WTC11 (cell line): ENCODE measurements at regions not wholly inside any gene's neighbourhood (a gene's known extent, or its start where the extent isn't known, plus 50 kb on each side); places are given as distances from the start of the nearest gene placed in this dataset.

Experiments used
- ATAC-seq: fragments of 200-7000 bp; cut with Tn5 transposase; 2 replicates; pipeline ENCODE4 v1.10.0; 2021; ENCODE audit warnings: mild to moderate bottlenecking, moderate library complexity
- CTCF ChIA-PET: fragments of 300-600 bp; sonication (Branson Sonifier 250); formaldehyde crosslinking; loops from one replicate; lab custom pipeline; 2021; ENCODE audit warnings: antibody characterized with exemption; lab: Charles Lee
- POLR2A ChIA-PET: fragments of 350-600 bp; sonication (Branson Sonifier 250); formaldehyde crosslinking; loops from one replicate; lab custom pipeline; 2021; ENCODE audit warnings: antibody characterized with exemption; lab: Charles Lee
- DNase-seq: peaks from one replicate; pipeline ENCODE4 v3.0.0; 2021; ENCODE audit warnings: low spot score
- H3K27ac Mint-ChIP-seq: 2 replicates; pipeline ENCODE4 v1.8.0; 2021; ENCODE audit warnings: mixed read lengths
- H3K27me3 Mint-ChIP-seq: 2 replicates; pipeline ENCODE4 v1.8.0; 2021; ENCODE audit warnings: low read depth, mild to moderate bottlenecking, moderate library complexity, mixed read lengths
- H3K36me3 Mint-ChIP-seq: 2 replicates; pipeline ENCODE4 v1.8.0; 2021; ENCODE audit warnings: mixed read lengths
- H3K4me1 Mint-ChIP-seq: 2 replicates; pipeline ENCODE4 v1.8.0; 2022; ENCODE audit warnings: mixed read lengths
- H3K4me3 Mint-ChIP-seq: 2 replicates; pipeline ENCODE4 v1.8.0; 2021; ENCODE audit warnings: mild to moderate bottlenecking, moderate library complexity, mixed read lengths
- H3K9me3 Mint-ChIP-seq: 2 replicates; pipeline ENCODE4 v1.8.0; 2021; ENCODE audit warnings: mixed read lengths
- CREM ChIP-seq: sonication (generic); formaldehyde crosslinking; IDR thresholded peaks from 2 replicates; pipeline ENCODE4 v1.8.1; 2022; ENCODE audit warnings: mild to moderate bottlenecking, missing genetic modification reagents, moderate library complexity
- ETV6 ChIP-seq: sonication (generic); formaldehyde crosslinking; IDR thresholded peaks from 2 replicates; pipeline ENCODE4 v1.8.1; 2022; ENCODE audit warnings: mild to moderate bottlenecking, missing genetic modification reagents
- FOXP1 ChIP-seq: sonication (generic); formaldehyde crosslinking; IDR thresholded peaks from 2 replicates; pipeline ENCODE4 v1.8.0; 2022; ENCODE audit warnings: missing genetic modification reagents, mild to moderate bottlenecking, moderate library complexity, borderline replicate concordance
- GTF2I ChIP-seq: fragments of 250-450 bp; sonication (Bioruptor Pico); conservative IDR thresholded peaks from 2 replicates; pipeline ENCODE4 v1.4.0; 2021; ENCODE audit warnings: mild to moderate bottlenecking
- JAZF1 ChIP-seq: fragments of 250-450 bp; sonication (Bioruptor Pico); IDR thresholded peaks from 2 replicates; pipeline ENCODE4 v1.9.0; 2021; ENCODE audit warnings: moderate library complexity, mild to moderate bottlenecking, inconsistent platforms
- MYBL2 ChIP-seq: sonication (generic); formaldehyde crosslinking; IDR thresholded peaks from 2 replicates; pipeline ENCODE4 v1.8.1; 2023; ENCODE audit warnings: mild to moderate bottlenecking, moderate library complexity, missing genetic modification reagents
- NR2C2 ChIP-seq: sonication (generic); formaldehyde crosslinking; IDR thresholded peaks from 2 replicates; pipeline ENCODE4 v1.8.0; 2022; ENCODE audit warnings: mild to moderate bottlenecking, missing genetic modification reagents
- ZBTB21 ChIP-seq: sonication (generic); formaldehyde crosslinking; IDR thresholded peaks from 2 replicates; pipeline ENCODE4 v1.8.1; 2023; ENCODE audit warnings: mild to moderate bottlenecking, missing genetic modification reagents, borderline replicate concordance
- ZNF416 ChIP-seq: fragments of 250-450 bp; sonication (Bioruptor Pico); IDR thresholded peaks from 2 replicates; pipeline ENCODE4 v1.9.0; 2021; ENCODE audit warnings: mild to moderate bottlenecking, inconsistent platforms
- TF ChIP-seq, protein P1 (sequence below): sonication (generic); formaldehyde crosslinking; IDR thresholded peaks from 2 replicates; pipeline ENCODE4 v1.8.0; 2023; ENCODE audit warnings: missing genetic modification reagents, mild to moderate bottlenecking, borderline replicate concordance
- TF ChIP-seq, protein P2 (sequence below): sonication (generic); formaldehyde crosslinking; IDR thresholded peaks from 2 replicates; pipeline ENCODE4 v1.8.1; 2023; ENCODE audit warnings: mild to moderate bottlenecking, missing genetic modification reagents, moderate library complexity
- TF ChIP-seq, protein P3 (sequence below): sonication (generic); formaldehyde crosslinking; IDR thresholded peaks from 2 replicates; pipeline ENCODE4 v1.8.0; 2023; ENCODE audit warnings: missing genetic modification reagents
- TF ChIP-seq, protein P4 (sequence below): sonication (generic); formaldehyde crosslinking; IDR thresholded peaks from 2 replicates; pipeline ENCODE4 v1.8.0; 2023; ENCODE audit warnings: mild to moderate bottlenecking, missing genetic modification reagents
- TF ChIP-seq, protein P5 (sequence below): sonication (generic); formaldehyde crosslinking; IDR thresholded peaks from 2 replicates; pipeline ENCODE4 v1.8.1; 2022; ENCODE audit warnings: low read depth, missing genetic modification reagents, borderline replicate concordance
- TF ChIP-seq, protein P6 (sequence below): fragments of 250-450 bp; sonication (Bioruptor Pico); IDR thresholded peaks from 2 replicates; pipeline ENCODE4 v1.9.0; 2021; ENCODE audit warnings: mild to moderate bottlenecking, borderline replicate concordance

DNA sequence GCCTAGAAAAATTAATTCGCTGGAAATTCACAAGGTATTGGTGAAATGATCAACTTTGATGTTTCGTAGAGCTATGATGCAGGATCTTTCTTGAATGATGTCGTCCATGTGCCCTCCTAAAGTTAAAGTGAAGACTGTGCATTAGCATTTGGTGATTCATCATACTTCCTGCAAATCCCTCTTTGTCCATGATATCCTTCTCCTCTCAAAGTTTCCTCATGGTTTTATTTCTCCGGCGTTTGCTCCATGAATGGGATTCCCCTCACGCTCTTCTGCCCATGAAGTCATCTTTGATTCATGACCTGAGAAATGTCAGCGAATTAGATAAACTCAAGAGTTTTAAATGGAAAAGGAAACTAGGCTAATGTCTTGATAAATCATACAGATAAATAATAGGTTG, 372.7 kb downstream of the PSAT1 start (continued):
- TF ChIP-seq ZBTB21 (CRISPR knock-in tag): no peak
- TF ChIP-seq, protein P1, sequence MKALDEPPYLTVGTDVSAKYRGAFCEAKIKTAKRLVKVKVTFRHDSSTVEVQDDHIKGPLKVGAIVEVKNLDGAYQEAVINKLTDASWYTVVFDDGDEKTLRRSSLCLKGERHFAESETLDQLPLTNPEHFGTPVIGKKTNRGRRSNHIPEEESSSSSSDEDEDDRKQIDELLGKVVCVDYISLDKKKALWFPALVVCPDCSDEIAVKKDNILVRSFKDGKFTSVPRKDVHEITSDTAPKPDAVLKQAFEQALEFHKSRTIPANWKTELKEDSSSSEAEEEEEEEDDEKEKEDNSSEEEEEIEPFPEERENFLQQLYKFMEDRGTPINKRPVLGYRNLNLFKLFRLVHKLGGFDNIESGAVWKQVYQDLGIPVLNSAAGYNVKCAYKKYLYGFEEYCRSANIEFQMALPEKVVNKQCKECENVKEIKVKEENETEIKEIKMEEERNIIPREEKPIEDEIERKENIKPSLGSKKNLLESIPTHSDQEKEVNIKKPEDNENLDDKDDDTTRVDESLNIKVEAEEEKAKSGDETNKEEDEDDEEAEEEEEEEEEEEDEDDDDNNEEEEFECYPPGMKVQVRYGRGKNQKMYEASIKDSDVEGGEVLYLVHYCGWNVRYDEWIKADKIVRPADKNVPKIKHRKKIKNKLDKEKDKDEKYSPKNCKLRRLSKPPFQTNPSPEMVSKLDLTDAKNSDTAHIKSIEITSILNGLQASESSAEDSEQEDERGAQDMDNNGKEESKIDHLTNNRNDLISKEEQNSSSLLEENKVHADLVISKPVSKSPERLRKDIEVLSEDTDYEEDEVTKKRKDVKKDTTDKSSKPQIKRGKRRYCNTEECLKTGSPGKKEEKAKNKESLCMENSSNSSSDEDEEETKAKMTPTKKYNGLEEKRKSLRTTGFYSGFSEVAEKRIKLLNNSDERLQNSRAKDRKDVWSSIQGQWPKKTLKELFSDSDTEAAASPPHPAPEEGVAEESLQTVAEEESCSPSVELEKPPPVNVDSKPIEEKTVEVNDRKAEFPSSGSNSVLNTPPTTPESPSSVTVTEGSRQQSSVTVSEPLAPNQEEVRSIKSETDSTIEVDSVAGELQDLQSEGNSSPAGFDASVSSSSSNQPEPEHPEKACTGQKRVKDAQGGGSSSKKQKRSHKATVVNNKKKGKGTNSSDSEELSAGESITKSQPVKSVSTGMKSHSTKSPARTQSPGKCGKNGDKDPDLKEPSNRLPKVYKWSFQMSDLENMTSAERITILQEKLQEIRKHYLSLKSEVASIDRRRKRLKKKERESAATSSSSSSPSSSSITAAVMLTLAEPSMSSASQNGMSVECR (CRISPR knock-in tag): no peak
- no peak for TF ChIP-seq JAZF1 (CRISPR knock-in tag)

DNA sequence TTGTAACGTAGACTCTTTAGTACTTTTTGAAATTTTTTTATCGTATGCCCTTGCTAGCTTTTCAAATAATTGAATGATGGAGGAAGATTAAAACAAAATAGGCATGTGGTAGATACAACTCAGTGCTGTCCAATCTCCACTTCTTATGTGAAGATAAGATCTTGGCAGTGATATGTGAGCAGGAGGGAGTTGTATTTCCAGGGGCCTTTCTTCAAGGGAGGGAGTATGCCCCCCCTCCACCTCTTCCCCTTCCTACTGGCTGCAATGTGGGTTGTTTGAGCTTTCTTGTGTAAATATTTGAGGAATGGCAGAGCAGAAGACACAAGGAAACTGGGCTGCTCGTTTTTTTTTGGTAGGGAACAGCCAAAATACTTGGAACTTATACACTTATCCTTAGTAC, 374.9 kb downstream of the PSAT1 start:
- ChIA-PET CTCF (interaction anchor here (1.6 kb wide), 1 partner anchor 33 kb away, joined by 5 read pairs; no protein-coding TSS in a partner anchor), POLR2A (no interaction called here)
- no peak overlapping the region for H3K27ac Mint-ChIP-seq
- DNase-seq (no peak), ATAC-seq (no peak)
- H3K9me3 Mint-ChIP-seq: no peaks in the 10 kb centered on the region
- no peaks in the 10 kb centered on the region for H3K36me3 Mint-ChIP-seq
- H3K27me3 Mint-ChIP-seq: no peaks in the 10 kb centered on the region
- no peak overlapping the region for H3K4me3 Mint-ChIP-seq
- TF ChIP-seq, protein P2, sequence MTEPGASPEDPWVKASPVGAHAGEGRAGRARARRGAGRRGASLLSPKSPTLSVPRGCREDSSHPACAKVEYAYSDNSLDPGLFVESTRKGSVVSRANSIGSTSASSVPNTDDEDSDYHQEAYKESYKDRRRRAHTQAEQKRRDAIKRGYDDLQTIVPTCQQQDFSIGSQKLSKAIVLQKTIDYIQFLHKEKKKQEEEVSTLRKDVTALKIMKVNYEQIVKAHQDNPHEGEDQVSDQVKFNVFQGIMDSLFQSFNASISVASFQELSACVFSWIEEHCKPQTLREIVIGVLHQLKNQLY (CRISPR knock-in tag): no peak
- TF ChIP-seq, protein P3, sequence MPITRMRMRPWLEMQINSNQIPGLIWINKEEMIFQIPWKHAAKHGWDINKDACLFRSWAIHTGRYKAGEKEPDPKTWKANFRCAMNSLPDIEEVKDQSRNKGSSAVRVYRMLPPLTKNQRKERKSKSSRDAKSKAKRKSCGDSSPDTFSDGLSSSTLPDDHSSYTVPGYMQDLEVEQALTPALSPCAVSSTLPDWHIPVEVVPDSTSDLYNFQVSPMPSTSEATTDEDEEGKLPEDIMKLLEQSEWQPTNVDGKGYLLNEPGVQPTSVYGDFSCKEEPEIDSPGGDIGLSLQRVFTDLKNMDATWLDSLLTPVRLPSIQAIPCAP: no peak
- TF ChIP-seq, protein P4, sequence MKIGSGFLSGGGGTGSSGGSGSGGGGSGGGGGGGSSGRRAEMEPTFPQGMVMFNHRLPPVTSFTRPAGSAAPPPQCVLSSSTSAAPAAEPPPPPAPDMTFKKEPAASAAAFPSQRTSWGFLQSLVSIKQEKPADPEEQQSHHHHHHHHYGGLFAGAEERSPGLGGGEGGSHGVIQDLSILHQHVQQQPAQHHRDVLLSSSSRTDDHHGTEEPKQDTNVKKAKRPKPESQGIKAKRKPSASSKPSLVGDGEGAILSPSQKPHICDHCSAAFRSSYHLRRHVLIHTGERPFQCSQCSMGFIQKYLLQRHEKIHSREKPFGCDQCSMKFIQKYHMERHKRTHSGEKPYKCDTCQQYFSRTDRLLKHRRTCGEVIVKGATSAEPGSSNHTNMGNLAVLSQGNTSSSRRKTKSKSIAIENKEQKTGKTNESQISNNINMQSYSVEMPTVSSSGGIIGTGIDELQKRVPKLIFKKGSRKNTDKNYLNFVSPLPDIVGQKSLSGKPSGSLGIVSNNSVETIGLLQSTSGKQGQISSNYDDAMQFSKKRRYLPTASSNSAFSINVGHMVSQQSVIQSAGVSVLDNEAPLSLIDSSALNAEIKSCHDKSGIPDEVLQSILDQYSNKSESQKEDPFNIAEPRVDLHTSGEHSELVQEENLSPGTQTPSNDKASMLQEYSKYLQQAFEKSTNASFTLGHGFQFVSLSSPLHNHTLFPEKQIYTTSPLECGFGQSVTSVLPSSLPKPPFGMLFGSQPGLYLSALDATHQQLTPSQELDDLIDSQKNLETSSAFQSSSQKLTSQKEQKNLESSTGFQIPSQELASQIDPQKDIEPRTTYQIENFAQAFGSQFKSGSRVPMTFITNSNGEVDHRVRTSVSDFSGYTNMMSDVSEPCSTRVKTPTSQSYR (CRISPR knock-in tag): no peak
- peaks cover 7% of the 10 kb centered on the region for H3K4me1 Mint-ChIP-seq

DNA sequence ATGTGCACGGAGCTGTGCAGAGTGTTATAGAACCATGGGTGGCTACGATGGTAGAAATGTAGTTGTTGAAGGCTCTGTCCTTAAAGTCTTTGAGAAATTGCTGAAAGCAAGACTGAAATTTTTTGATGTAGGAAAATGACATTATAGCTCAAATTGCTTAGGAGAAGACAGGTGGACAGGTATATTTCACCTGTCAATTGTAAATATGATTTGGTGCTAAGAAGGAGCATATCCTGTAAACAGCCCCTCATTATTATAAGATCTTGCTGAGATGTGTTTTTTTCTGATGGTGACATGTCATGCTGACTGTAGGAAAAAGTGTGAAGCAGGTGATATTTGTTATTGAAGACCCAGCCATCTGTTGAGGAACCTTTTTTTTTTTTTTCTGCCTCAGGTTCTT, 377.9 kb downstream of the PSAT1 start:
- ATAC-seq (no peak), DNase-seq (no peak)
- TF ChIP-seq MYBL2 (CRISPR knock-in tag): no peak
- Mint-ChIP-seq H3K27ac (no peak overlapping the region), H3K9me3 (no peaks in the 10 kb centered on the region), H3K4me3 (no peak overlapping the region), H3K4me1 (peaks cover 8% of the 10 kb centered on the region), H3K36me3 (no peaks in the 10 kb centered on the region), H3K27me3 (no peaks in the 10 kb centered on the region)
- POLR2A ChIA-PET: interaction anchor here (1.2 kb wide), 1 partner anchor 12 kb away, joined by 4 read pairs; no protein-coding TSS in a partner anchor
- CTCF ChIA-PET: no interaction called here

DNA sequence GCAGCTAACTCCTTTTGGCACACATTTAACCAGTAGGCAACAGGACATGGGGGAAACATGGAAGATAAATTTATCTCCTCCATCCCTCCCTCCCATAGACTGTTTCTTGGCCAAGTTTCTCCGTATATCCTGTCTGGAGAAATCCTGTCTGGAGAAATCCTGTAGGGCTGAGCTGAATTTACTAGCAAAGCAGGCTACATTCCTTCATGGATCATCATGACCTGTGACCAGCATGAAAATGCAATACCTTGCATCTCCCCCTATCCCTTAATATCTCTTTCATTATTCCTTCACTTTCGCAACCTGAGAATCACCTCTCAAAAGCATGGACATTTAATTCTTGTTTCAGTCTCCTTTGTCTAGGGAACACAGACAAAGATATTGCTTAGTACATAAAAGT, 379.1 kb downstream of the PSAT1 start:
- POLR2A ChIA-PET: no interaction called here
- no peak for ATAC-seq
- no peaks in the 10 kb centered on the region for H3K9me3 Mint-ChIP-seq
- H3K36me3 Mint-ChIP-seq: no peaks in the 10 kb centered on the region
- peaks cover 14% of the 10 kb centered on the region for H3K4me1 Mint-ChIP-seq
- DNase-seq: no peak
- CTCF ChIA-PET: no interaction called here
- no peak overlapping the region for H3K4me3 Mint-ChIP-seq
- H3K27ac Mint-ChIP-seq: no peak overlapping the region
- no peaks in the 10 kb centered on the region for H3K27me3 Mint-ChIP-seq
- TF ChIP-seq NR2C2 (CRISPR knock-in tag): no peak
- TF ChIP-seq, protein P2 (CRISPR knock-in tag): no peak
- no peak for TF ChIP-seq FOXP1
- TF ChIP-seq ETV6 (CRISPR knock-in tag): no peak
- TF ChIP-seq, protein P5, sequence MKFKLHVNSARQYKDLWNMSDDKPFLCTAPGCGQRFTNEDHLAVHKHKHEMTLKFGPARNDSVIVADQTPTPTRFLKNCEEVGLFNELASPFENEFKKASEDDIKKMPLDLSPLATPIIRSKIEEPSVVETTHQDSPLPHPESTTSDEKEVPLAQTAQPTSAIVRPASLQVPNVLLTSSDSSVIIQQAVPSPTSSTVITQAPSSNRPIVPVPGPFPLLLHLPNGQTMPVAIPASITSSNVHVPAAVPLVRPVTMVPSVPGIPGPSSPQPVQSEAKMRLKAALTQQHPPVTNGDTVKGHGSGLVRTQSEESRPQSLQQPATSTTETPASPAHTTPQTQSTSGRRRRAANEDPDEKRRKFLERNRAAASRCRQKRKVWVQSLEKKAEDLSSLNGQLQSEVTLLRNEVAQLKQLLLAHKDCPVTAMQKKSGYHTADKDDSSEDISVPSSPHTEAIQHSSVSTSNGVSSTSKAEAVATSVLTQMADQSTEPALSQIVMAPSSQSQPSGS (CRISPR knock-in tag): no peak
- no peak for TF ChIP-seq GTF2I (CRISPR knock-in tag)
- TF ChIP-seq, protein P6, sequence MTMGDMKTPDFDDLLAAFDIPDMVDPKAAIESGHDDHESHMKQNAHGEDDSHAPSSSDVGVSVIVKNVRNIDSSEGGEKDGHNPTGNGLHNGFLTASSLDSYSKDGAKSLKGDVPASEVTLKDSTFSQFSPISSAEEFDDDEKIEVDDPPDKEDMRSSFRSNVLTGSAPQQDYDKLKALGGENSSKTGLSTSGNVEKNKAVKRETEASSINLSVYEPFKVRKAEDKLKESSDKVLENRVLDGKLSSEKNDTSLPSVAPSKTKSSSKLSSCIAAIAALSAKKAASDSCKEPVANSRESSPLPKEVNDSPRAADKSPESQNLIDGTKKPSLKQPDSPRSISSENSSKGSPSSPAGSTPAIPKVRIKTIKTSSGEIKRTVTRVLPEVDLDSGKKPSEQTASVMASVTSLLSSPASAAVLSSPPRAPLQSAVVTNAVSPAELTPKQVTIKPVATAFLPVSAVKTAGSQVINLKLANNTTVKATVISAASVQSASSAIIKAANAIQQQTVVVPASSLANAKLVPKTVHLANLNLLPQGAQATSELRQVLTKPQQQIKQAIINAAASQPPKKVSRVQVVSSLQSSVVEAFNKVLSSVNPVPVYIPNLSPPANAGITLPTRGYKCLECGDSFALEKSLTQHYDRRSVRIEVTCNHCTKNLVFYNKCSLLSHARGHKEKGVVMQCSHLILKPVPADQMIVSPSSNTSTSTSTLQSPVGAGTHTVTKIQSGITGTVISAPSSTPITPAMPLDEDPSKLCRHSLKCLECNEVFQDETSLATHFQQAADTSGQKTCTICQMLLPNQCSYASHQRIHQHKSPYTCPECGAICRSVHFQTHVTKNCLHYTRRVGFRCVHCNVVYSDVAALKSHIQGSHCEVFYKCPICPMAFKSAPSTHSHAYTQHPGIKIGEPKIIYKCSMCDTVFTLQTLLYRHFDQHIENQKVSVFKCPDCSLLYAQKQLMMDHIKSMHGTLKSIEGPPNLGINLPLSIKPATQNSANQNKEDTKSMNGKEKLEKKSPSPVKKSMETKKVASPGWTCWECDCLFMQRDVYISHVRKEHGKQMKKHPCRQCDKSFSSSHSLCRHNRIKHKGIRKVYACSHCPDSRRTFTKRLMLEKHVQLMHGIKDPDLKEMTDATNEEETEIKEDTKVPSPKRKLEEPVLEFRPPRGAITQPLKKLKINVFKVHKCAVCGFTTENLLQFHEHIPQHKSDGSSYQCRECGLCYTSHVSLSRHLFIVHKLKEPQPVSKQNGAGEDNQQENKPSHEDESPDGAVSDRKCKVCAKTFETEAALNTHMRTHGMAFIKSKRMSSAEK: no peak
- no peak for TF ChIP-seq CREM (CRISPR knock-in tag)
- TF ChIP-seq ZNF416 (CRISPR knock-in tag): no peak
